Coronary artery (tissue), 2 donors: ENCODE measurements at regions not wholly inside any gene's neighbourhood (a gene's known extent, or its start where the extent isn't known, plus 50 kb on each side); places are given as distances from the start of the nearest gene placed in this dataset.

Experiments used
- DNase-seq: peaks from one replicate; pipeline ENCODE4 v3.0.0-alpha.2; 2017; ENCODE audit warnings: low spot score
- H3K27ac ChIP-seq, 2 donors: fragments of 200-600 bp; sonication (generic); one replicate each; pipeline ENCODE4 v1.5.1; 2016 to 2019
- H3K4me3 ChIP-seq: fragments of 200-600 bp; sonication (generic); 2 replicates; pipeline ENCODE4 v1.5.1; 2016; ENCODE audit warnings: mild to moderate bottlenecking, moderate library complexity
- TF ChIP-seq, protein P1 (sequence below): fragments of 200-600 bp; sonication (generic); IDR thresholded peaks from one replicate; pipeline ENCODE4 v1.5.1; 2019; ENCODE audit warnings: antibody characterized with exemption

DNA sequence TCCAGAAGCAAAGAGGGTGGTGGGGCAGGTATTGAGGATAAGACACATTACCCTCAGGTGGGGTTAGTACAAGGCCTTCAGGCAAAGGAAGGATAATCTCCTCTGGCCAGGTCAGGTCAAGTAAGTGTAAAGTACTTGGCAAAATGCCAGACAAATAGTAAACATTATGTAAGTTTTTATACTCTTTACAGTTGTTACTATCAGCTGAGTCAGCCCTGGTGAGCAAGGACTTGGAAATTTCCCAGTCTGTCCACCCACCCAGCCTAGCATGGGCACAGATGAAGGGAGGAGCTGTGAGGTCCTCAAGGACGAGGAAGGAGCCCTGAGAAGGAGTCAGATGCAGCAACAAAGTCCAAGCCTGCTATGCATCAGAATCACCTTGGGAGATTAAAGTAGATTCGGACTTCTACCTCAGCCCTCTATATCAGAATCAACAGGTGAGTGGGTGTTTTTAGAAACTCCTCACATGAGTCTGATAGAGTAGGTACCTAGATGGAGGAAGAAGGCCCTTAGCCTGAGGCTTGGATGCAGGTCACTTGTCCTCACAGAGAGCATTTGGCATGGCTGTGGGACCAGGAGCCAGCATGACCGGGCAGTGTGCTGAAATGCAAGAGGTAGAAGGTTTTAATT is 50.2 kb upstream of the BARX1 start:
- Histone ChIP-seq H3K4me3 (no peak overlapping the region), H3K27ac (no peak overlapping the region)
- TF ChIP-seq, protein P1, sequence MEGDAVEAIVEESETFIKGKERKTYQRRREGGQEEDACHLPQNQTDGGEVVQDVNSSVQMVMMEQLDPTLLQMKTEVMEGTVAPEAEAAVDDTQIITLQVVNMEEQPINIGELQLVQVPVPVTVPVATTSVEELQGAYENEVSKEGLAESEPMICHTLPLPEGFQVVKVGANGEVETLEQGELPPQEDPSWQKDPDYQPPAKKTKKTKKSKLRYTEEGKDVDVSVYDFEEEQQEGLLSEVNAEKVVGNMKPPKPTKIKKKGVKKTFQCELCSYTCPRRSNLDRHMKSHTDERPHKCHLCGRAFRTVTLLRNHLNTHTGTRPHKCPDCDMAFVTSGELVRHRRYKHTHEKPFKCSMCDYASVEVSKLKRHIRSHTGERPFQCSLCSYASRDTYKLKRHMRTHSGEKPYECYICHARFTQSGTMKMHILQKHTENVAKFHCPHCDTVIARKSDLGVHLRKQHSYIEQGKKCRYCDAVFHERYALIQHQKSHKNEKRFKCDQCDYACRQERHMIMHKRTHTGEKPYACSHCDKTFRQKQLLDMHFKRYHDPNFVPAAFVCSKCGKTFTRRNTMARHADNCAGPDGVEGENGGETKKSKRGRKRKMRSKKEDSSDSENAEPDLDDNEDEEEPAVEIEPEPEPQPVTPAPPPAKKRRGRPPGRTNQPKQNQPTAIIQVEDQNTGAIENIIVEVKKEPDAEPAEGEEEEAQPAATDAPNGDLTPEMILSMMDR = no peak
- no peak for DNase-seq
